WTC11 (cell line): ENCODE measurements at regions not wholly inside any gene's neighbourhood (a gene's known extent, or its start where the extent isn't known, plus 50 kb on each side); places are given as distances from the start of the nearest gene placed in this dataset.

Experiments
- ATAC-seq: fragments of 200-7000 bp; cut with Tn5 transposase; 2 replicates; pipeline ENCODE4 v1.10.0; 2021; ENCODE audit warnings: mild to moderate bottlenecking, moderate library complexity
- CTCF ChIA-PET: fragments of 300-600 bp; sonication (Branson Sonifier 250); formaldehyde crosslinking; loops from one replicate; lab custom pipeline; 2021; ENCODE audit warnings: antibody characterized with exemption; lab: Charles Lee
- POLR2A ChIA-PET: fragments of 350-600 bp; sonication (Branson Sonifier 250); formaldehyde crosslinking; loops from one replicate; lab custom pipeline; 2021; ENCODE audit warnings: antibody characterized with exemption; lab: Charles Lee
- DNase-seq: peaks from one replicate; pipeline ENCODE4 v3.0.0; 2021; ENCODE audit warnings: low spot score
- H3K27ac Mint-ChIP-seq: 2 replicates; pipeline ENCODE4 v1.8.0; 2021; ENCODE audit warnings: mixed read lengths
- H3K27me3 Mint-ChIP-seq: 2 replicates; pipeline ENCODE4 v1.8.0; 2021; ENCODE audit warnings: low read depth, mild to moderate bottlenecking, moderate library complexity, mixed read lengths
- H3K36me3 Mint-ChIP-seq: 2 replicates; pipeline ENCODE4 v1.8.0; 2021; ENCODE audit warnings: mixed read lengths
- H3K4me1 Mint-ChIP-seq: 2 replicates; pipeline ENCODE4 v1.8.0; 2022; ENCODE audit warnings: mixed read lengths
- H3K4me3 Mint-ChIP-seq: 2 replicates; pipeline ENCODE4 v1.8.0; 2021; ENCODE audit warnings: mild to moderate bottlenecking, moderate library complexity, mixed read lengths
- H3K9me3 Mint-ChIP-seq: 2 replicates; pipeline ENCODE4 v1.8.0; 2021; ENCODE audit warnings: mixed read lengths
- ARID4B ChIP-seq: sonication (generic); formaldehyde crosslinking; IDR thresholded peaks from 2 replicates; pipeline ENCODE4 v1.8.0; 2023; ENCODE audit warnings: missing genetic modification reagents, mild to moderate bottlenecking, borderline replicate concordance
- GTF2I ChIP-seq: fragments of 250-450 bp; sonication (Bioruptor Pico); conservative IDR thresholded peaks from 2 replicates; pipeline ENCODE4 v1.4.0; 2021; ENCODE audit warnings: mild to moderate bottlenecking
- HMGA2 ChIP-seq: fragments of 250-450 bp; sonication (Bioruptor Pico); IDR thresholded peaks from 2 replicates; pipeline ENCODE4 v1.4.0; 2021; ENCODE audit warnings: mild to moderate bottlenecking, moderate library complexity
- KAT7 ChIP-seq: sonication (generic); formaldehyde crosslinking; IDR thresholded peaks from 2 replicates; pipeline ENCODE4 v1.8.1; 2023; ENCODE audit warnings: missing genetic modification reagents, mild to moderate bottlenecking, borderline replicate concordance
- MAX ChIP-seq: sonication (generic); formaldehyde crosslinking; IDR thresholded peaks from 2 replicates; pipeline ENCODE4 v1.8.0; 2022; ENCODE audit warnings: mild to moderate bottlenecking, missing genetic modification reagents
- NFYB ChIP-seq: sonication (generic); formaldehyde crosslinking; conservative IDR thresholded peaks from 2 replicates; pipeline ENCODE4 v1.8.0; 2022; ENCODE audit warnings: low read depth, missing genetic modification reagents
- NR3C1 ChIP-seq: sonication (generic); formaldehyde crosslinking; conservative IDR thresholded peaks from 2 replicates; pipeline ENCODE4 v1.8.1; 2023; ENCODE audit warnings: low read depth, mild to moderate bottlenecking, missing genetic modification reagents
- RELA ChIP-seq: sonication (generic); formaldehyde crosslinking; IDR thresholded peaks from 2 replicates; pipeline ENCODE4 v1.8.1; 2022; ENCODE audit warnings: missing genetic modification reagents, mild to moderate bottlenecking, borderline replicate concordance
- ZMAT4 ChIP-seq: fragments of 250-450 bp; sonication (Bioruptor Pico); IDR thresholded peaks from 2 replicates; pipeline ENCODE4 v1.9.0; 2021; ENCODE audit warnings: mild to moderate bottlenecking
- ZNF138 ChIP-seq: sonication (generic); formaldehyde crosslinking; conservative IDR thresholded peaks from 2 replicates; pipeline ENCODE4 v1.8.1; 2022; ENCODE audit warnings: mild to moderate bottlenecking, moderate library complexity, missing genetic modification reagents
- ZNF219 ChIP-seq: sonication (generic); formaldehyde crosslinking; IDR thresholded peaks from 2 replicates; pipeline ENCODE4 v1.8.0; 2023; ENCODE audit warnings: missing genetic modification reagents, mild to moderate bottlenecking, borderline replicate concordance
- ZNF281 ChIP-seq: sonication (generic); formaldehyde crosslinking; IDR thresholded peaks from 2 replicates; pipeline ENCODE4 v1.8.0; 2023; ENCODE audit warnings: mild to moderate bottlenecking, missing genetic modification reagents
- ZNF423 ChIP-seq: fragments of 250-450 bp; sonication (Bioruptor Pico); IDR thresholded peaks from 2 replicates; pipeline ENCODE4 v2.1.2; 2022; ENCODE audit warnings: mild to moderate bottlenecking, moderate library complexity

- no peak for TF ChIP-seq ARID4B (CRISPR knock-in tag)
These were observed 92.2 kb downstream of the MID1IP1 start (continued) for GRCh38 chrX:38893441-38893840.

GRCh38 chrX:38895775-38896174, 94.5 kb downstream of the MID1IP1 start:
- DNase-seq (no peak), ATAC-seq (no peak)
- TF ChIP-seq NFYB (CRISPR knock-in tag) = no peak
- TF ChIP-seq ZNF138 (CRISPR knock-in tag) = no peak
- TF ChIP-seq ZNF423 (CRISPR knock-in tag) = no peak
- no peak for TF ChIP-seq RELA
- no peak for TF ChIP-seq ZNF219 (CRISPR knock-in tag)
- TF ChIP-seq NR3C1 (CRISPR knock-in tag) = no peak
- no peak for TF ChIP-seq ZMAT4 (CRISPR knock-in tag)
- CTCF ChIA-PET = no interaction called here
- H3K36me3 Mint-ChIP-seq = no peaks in the 10 kb centered on the region
- no peaks in the 10 kb centered on the region for H3K9me3 Mint-ChIP-seq
- POLR2A ChIA-PET = no interaction called here
- no peak overlapping the region for H3K4me3 Mint-ChIP-seq
- H3K27me3 Mint-ChIP-seq = no peaks in the 10 kb centered on the region; the same call in 1 of the 2 replicates
- peaks cover 23% of the 10 kb centered on the region for H3K4me1 Mint-ChIP-seq
- no peak overlapping the region for H3K27ac Mint-ChIP-seq

- no peak for ATAC-seq
- DNase-seq = no peak
- no peaks in the 10 kb centered on the region; the same call in 1 of the 2 replicates for H3K27me3 Mint-ChIP-seq
- TF ChIP-seq GTF2I (CRISPR knock-in tag) (no peak), HMGA2 (CRISPR knock-in tag) (no peak), KAT7 (CRISPR knock-in tag) (no peak), MAX (CRISPR knock-in tag) (no peak), RELA (no peak), ZNF281 (CRISPR knock-in tag) (no peak)
- no peaks in the 10 kb centered on the region for H3K36me3 Mint-ChIP-seq
- H3K27ac Mint-ChIP-seq = no peak overlapping the region
- POLR2A ChIA-PET = no interaction called here
- CTCF ChIA-PET = no interaction called here
- no peaks in the 10 kb centered on the region for H3K9me3 Mint-ChIP-seq
- peaks cover 27% of the 10 kb centered on the region for H3K4me1 Mint-ChIP-seq
- H3K4me3 Mint-ChIP-seq = no peak overlapping the region
These were observed 95.6 kb downstream of the MID1IP1 start for GRCh38 chrX:38896724-38897298.
